Fibroblast of lung (primary cell): ENCODE measurements at regions not wholly inside any gene's neighbourhood (a gene's known extent, or its start where the extent isn't known, plus 50 kb on each side); places are given as distances from the start of the nearest gene placed in this dataset.

Experiments
- DNase-seq, 2 donors: peaks; one replicate each; pipeline versions ENCODE4 v3.0.0 to v3.0.0-alpha.2; 2010; ENCODE audit warnings: low read depth in 2 of 2
- H2AFZ ChIP-seq: 2 replicates; pipeline ENCODE4 v1.5.1; 2012; ENCODE audit warnings: low read length, control low read depth, inconsistent platforms
- H3K27ac ChIP-seq: 2 replicates; pipeline ENCODE4 v1.5.1; 2011; ENCODE audit warnings: low read length, control low read depth; ENCODE audit not compliant: insufficient read depth
- H3K27me3 ChIP-seq: 2 replicates; pipeline ENCODE4 v1.5.1; 2011; ENCODE audit warnings: mild to moderate bottlenecking, low read length; ENCODE audit not compliant: control insufficient read depth, insufficient read depth
- H3K36me3 ChIP-seq: 2 replicates; pipeline ENCODE4 v1.5.1; 2011; ENCODE audit warnings: low read length; ENCODE audit not compliant: control insufficient read depth, insufficient read depth
- H3K4me1 ChIP-seq: 2 replicates; pipeline ENCODE4 v1.5.1; 2011; ENCODE audit warnings: low read length; ENCODE audit not compliant: control insufficient read depth, insufficient read depth; ENCODE audit errors: extremely low read depth
- H3K4me2 ChIP-seq: 2 replicates; pipeline ENCODE4 v1.5.1; 2011; ENCODE audit warnings: low read length, control low read depth; ENCODE audit not compliant: insufficient read depth; ENCODE audit errors: extremely low read depth
- H3K4me3 ChIP-seq, 4 experiments: fragments of 200-600 bp in 1 of 4; sonication (generic) in 1 of 4; replicated peaks in 1 of 4; 2 replicates each; pipeline ENCODE4 v1.5.1; 2011 to 2016; ENCODE audit warnings: low read length in 4 of 4, low read depth in 3 of 4, mild to moderate bottlenecking in 3 of 4, control low read depth in 2 of 4, inconsistent platforms in 1 of 4, mixed read lengths in 1 of 4; ENCODE audit not compliant: insufficient read depth in 1 of 4; ENCODE audit errors: control extremely low read depth in 1 of 4
- H3K79me2 ChIP-seq: 2 replicates; pipeline ENCODE4 v1.5.1; 2012; ENCODE audit warnings: mild to moderate bottlenecking, low read length, inconsistent platforms; ENCODE audit not compliant: control insufficient read depth, insufficient read depth
- H3K9ac ChIP-seq: 2 replicates; pipeline ENCODE4 v1.5.1; 2011; ENCODE audit warnings: mild to moderate bottlenecking, low read length, control low read depth; ENCODE audit not compliant: insufficient read depth
- H3K9me3 ChIP-seq: 2 replicates; pipeline ENCODE4 v1.5.1; 2012; ENCODE audit warnings: low read depth, low read length; ENCODE audit not compliant: control insufficient read depth, insufficient read depth
- H4K20me1 ChIP-seq: 2 replicates; pipeline ENCODE4 v1.5.1; 2011; ENCODE audit warnings: low read length; ENCODE audit not compliant: control insufficient read depth, insufficient read depth; ENCODE audit errors: extremely low read depth
- CTCF ChIP-seq, 2 donors: IDR thresholded peaks in 1 of 2; conservative IDR thresholded peaks in 1 of 2; 1 replicate in 1 of 2; 2 replicates in 1 of 2; pipeline ENCODE4 v1.5.1; 2011 to 2012; ENCODE audit warnings: low read length in 2 of 2, control low read depth in 1 of 2, inconsistent platforms in 1 of 2, low read depth in 1 of 2, mild to moderate bottlenecking in 1 of 2
- EZH2 ChIP-seq: IDR thresholded peaks from 2 replicates; pipeline ENCODE4 v1.5.1; 2012; ENCODE audit warnings: low read length, control low read depth, mild to moderate bottlenecking; ENCODE audit errors: missing control alignments

GRCh38 chr21:27622631-27623030 is 655.7 kb upstream of the ADAMTS5 start:
- TF ChIP-seq CTCF (conservative IDR thresholded peaks at IDR 0.05 in 1 of 2, IDR thresholded peaks at IDR 0.05 in 1 of 2; ENCODE audit: low read depth in 1 of 2, low read length in 2 of 2) = no peak
- TF ChIP-seq EZH2 = no peak
- H3K4me3 ChIP-seq = no peak overlapping the region
- H3K9ac ChIP-seq = no peak overlapping the region
- H3K4me1 ChIP-seq = no peaks in the 10 kb centered on the region
- no peaks in the 10 kb centered on the region for H3K9me3 ChIP-seq
- no peaks in the 10 kb centered on the region for H4K20me1 ChIP-seq
- no peak for DNase-seq
- H3K4me2 ChIP-seq = no peak overlapping the region
- H3K27ac ChIP-seq = no peak overlapping the region
- no peaks in the 10 kb centered on the region for H3K27me3 ChIP-seq
- no peak overlapping the region for H2AFZ ChIP-seq
- H3K79me2 ChIP-seq = no peaks in the 10 kb centered on the region
- H3K36me3 ChIP-seq = no peaks in the 10 kb centered on the region

GRCh38 chr21:27614231-27614630 is 647.3 kb upstream of the ADAMTS5 start:
- TF ChIP-seq CTCF (conservative IDR thresholded peaks at IDR 0.05 in 1 of 2, IDR thresholded peaks at IDR 0.05 in 1 of 2; ENCODE audit: low read depth in 1 of 2, low read length in 2 of 2) = no peak
- TF ChIP-seq EZH2 = no peak
- H3K27me3 ChIP-seq = no peaks in the 10 kb centered on the region
- no peak for DNase-seq
- H3K79me2 ChIP-seq = no peaks in the 10 kb centered on the region
- H2AFZ ChIP-seq = no peak overlapping the region
- H3K36me3 ChIP-seq = no peaks in the 10 kb centered on the region
- no peak overlapping the region for H3K4me3 ChIP-seq
- no peak overlapping the region for H3K27ac ChIP-seq
- H4K20me1 ChIP-seq = no peaks in the 10 kb centered on the region
- H3K4me1 ChIP-seq = no peaks in the 10 kb centered on the region
- H3K9me3 ChIP-seq = no peaks in the 10 kb centered on the region
- no peak overlapping the region for H3K9ac ChIP-seq
- no peak overlapping the region for H3K4me2 ChIP-seq

GRCh38 chr21:27606422-27606821 is 639.5 kb upstream of the ADAMTS5 start:
- Histone ChIP-seq H3K4me3 (no peak overlapping the region), H2AFZ (no peak overlapping the region)
- TF ChIP-seq CTCF (conservative IDR thresholded peaks at IDR 0.05 in 1 of 2, IDR thresholded peaks at IDR 0.05 in 1 of 2; ENCODE audit: low read depth in 1 of 2, low read length in 2 of 2) (no peak), EZH2 (no peak)

More at GRCh38 chr21:27606422-27606821, 639.5 kb upstream of the ADAMTS5 start:
- Histone ChIP-seq H3K9ac (no peak overlapping the region), H3K4me1 (no peaks in the 10 kb centered on the region), H3K27ac (no peak overlapping the region), H3K9me3 (no peaks in the 10 kb centered on the region), H3K36me3 (no peaks in the 10 kb centered on the region), H3K4me2 (no peak overlapping the region), H3K27me3 (no peaks in the 10 kb centered on the region), H4K20me1 (no peaks in the 10 kb centered on the region), H3K79me2 (no peaks in the 10 kb centered on the region)
- DNase-seq = no peak
